RPMI8226 (cell line): ENCODE measurements at regions not wholly inside any gene's neighbourhood (a gene's known extent, or its start where the extent isn't known, plus 50 kb on each side); places are given as distances from the start of the nearest gene placed in this dataset.

Experiments
- DNase-seq: peaks from one replicate; pipeline ENCODE4 v3.0.0-alpha.2; 2015

DNA sequence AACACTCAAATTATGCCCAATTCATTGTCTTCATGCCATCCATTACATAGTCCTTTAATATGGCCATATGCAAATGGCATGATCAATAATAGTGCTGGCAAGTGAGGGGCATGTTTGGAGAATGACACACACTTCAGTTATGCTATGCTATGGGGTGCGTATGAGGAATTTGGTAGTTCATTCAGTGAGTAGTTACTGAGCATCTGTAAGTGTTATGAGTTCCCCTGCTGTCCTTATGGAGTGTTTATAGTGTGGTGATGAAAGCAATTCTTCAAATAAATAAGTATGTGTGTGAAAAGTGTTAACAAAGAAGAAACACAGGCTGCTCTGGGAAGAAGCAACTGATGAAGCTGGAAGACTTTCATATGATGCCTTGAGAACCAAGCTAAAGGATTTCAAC, 383.7 kb upstream of the SLC14A2 start:
- no peak for DNase-seq

DNA sequence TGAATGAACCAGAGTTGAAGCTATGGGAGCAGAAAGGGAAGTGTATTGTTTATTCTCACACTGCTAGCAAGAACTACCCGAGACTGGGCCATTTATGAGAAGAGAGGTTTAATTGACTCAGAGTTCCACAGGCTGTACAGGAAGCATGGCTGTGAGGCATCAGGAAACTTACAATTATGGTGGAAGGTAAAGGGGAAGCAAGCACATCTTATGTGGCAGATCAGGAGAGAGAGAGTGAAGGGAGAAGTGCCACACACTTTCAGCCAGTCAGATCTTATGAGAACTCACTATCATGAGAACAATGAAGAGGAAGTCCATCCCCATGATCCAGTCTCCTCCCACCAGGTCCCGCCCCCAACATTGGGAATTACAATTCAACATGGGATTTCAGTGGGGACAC, 383.2 kb upstream of the SLC14A2 start:
- no peak for DNase-seq

DNA sequence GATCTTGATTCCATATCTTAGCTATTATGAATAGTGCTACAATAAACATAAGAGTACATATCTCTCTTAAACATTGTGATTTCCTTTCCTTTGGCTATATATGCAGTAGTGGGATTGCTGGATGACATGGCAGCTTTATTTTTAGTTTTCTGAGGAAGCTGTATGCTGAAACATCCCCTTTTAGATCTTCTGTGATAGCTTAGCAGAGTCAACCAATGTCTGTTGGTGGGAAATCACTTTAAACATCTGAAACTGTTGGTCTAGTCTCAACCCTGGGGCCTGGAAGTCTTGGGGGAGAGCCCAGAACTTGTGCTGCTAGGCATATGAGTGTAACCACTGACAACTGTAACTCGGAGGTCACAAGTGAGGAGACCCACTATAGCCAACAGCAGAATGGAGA, 378.6 kb upstream of the SLC14A2 start:
- DNase-seq, result no peak

DNA sequence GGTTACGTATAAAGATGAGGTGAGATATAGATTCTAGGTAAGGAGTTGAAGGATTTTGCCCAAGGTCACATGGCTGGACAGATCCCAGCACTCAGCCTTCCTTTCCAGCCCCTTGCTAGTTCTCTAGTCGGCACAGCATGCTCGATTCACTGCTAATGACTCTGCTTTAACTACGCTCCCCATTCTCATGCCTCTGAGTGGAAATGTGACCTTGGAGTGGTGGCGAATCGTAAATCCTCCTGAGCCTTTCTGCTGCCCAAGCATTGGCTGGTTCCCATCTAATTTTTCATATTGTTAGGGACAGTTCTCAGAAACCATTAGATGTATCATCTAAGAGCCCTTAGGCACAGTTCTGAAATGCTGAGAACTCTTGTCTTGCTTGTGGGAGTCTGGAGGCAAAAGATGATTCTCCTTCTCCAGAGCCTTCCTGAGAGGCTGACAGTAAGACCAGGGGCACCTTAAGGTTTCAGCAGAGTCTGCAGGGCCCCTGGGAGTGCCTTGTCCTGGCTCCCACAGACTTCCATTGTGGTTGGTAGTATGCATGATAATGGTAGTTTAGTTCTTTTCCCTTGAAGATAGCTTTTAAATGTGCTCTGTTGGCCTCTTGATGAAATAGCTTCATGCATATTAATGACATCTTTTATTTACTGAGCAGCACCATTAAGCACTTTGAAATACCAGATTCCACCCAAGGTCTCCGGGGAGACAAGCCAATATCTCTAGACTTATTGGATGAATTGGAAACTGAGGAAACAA, 377.8 kb upstream of the SLC14A2 start:
- no peak for DNase-seq

DNA sequence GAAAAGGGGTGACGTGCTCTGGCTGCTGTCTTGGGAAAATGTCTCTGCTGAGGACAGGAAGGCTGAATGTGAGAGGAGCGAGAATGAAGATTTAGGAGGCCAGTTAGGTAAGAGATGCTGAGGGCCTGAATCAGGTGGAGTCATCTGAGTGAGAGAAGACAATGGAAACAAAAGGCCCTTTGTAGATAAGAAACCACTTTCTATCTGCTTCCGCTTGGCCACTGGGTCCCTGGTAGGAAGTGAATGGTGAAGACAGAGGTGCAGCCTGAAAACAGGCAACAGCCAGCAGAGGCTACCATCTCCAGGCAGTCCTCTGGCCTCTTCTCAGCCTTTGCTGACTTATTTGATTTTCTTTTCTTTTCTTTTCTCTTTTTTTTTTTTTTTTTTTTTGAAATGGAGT, 374.0 kb upstream of the SLC14A2 start:
- DNase-seq, result no peak

DNA sequence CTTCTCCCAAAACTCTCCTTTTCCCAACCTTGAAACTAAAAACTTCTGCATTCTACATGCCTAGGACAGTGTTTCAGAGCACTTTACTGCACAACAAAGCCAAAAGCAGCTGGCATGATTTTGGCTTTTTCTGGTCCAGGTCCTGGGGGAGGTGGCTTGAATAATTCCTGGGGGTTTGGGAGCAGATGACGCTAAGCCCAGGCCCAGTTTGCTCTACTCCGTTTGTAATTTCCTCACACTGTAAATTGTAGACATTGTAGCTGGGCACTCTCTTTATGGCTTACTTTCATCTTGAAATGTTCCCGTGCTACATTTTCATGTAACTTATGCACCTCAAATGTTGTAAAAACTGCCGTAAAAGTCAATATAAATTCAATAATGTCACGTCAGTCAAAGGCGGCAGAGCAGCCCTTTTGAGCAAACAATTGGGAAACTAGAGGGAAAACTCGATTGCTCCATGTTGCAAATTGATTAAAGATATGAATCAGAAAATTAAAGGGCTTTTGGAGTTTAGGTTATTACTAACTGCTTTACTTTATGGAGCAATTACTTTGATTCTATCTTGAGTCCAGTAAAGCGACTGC, 373.2 kb upstream of the SLC14A2 start:
- DNase-seq, result no peak

DNA sequence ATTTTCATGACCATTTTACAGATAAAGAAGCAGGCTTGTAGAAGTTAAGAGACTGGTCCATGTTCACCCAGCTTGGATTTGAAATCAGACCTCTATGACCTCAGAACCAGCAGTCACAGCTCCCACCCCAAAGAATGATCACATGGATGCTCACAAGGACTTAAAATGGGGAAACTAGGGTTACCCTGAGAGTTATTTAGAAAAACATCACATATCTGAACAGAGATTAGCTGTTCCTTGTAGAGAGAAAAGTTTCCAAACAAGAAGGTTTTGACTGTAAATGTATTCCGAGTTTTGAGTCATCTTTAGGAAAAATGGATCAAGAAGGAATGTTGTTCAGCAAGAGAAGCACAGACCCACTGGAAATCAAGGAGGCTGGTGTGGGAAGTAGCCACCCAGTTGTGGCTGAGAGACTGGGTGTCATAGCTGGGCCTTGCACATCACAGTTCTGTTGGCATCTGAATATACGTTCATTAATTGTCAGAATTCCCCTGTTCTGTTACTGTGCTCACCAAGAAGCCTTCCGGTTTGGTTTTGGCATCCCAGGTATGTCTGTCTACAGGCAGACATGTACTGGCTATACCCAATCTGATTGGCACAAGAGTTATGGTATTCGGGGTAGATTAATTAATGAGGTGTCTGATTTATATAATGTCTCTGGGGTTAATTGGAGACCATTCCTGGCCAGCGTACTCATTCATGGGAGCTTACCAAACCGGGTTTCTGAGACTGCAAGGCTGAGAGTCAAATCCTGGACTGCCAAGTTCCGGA, 371.8 kb upstream of the SLC14A2 start:
- no peak for DNase-seq

DNA sequence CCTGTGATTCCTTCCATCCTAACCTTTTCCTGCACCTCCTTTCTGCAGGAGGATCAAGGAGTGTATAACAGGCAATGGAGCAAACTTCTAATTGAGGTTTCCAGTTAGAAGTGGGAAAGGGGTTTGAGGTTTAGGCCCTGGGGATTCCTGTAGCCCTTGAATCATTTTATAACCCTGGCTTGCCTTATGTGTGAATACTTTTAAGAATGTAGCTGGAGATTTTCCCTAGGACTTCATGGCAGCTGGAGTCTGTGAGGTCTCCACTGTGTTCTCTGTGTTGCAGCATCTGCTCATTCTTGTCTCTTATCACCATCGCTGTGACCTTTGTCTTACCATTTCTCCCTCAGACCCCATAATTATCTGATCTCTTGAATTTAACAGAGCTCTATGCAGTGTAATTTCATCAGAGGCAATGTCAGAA, 370.2 kb upstream of the SLC14A2 start:
- DNase-seq, result no peak

DNA sequence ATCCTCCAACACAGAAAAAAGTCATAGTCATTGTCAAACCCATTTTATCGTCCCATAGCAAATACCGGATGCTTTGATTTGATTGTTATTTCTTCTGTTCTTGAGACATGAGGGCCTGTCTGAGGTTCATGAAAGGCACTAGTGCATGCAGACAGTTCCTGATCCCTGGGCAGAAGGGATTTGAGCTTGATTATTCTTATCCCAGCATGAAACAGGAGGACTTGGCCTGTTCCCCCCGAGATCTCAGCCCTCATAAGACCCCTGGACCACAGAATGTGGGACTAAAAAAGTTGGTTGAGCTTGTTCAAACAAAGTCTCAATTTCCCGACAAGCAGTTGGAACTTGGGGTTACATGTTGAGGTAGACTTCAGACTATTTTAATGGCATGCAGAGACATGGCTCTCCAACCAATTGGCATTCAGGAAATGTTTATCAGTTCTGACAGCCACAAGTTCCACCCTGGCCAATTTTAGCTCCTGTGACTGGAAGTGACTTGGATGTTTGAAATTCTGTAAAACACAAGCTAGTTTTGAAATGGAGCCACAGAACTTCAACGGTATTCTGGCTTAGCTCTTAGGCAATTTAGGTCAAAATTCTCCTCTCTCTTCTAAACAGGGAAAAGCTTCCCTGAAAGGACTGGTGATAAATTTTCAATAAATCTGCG, 366.9 kb upstream of the SLC14A2 start:
- no peak for DNase-seq

DNA sequence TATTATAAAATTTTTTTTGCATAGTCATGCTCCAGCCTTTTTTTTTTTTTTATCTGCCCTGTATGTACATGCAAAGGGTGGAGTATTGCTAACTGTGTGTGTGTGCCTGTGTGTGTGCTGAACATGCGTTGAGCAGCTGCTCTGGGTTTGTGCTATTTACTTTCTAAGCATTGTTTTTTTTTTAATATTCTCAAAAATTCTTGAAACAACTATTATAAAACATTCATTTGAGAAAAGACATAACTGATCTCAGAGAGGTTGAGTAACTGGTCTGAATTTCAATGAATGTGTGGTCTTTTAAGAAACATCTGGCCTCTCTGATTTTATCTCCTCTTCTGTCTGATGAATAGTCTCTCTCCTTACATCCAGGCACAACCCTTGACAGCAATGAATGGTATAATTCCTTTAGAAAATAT, 366.0 kb upstream of the SLC14A2 start:
- no peak for DNase-seq

DNA sequence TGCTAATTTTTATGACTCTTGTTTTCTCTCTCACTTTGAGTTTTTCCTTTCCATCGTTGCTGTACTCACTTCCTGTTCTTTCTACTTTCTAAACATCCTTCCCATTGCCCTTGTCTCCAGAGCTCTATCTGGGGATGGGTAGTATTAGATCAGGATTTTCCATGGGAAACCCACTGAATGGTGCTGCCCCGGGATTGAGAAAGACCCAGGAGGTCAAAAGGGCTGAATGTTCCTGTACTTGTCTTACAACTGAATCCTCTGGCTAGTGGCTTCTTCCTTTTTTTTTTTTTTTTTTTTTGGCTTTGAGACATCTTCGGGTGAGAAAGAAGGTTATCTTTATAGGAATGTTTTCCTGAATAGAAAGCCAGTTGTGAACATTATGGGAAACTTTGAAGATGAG, 364.8 kb upstream of the SLC14A2 start:
- DNase-seq, result no peak

DNA sequence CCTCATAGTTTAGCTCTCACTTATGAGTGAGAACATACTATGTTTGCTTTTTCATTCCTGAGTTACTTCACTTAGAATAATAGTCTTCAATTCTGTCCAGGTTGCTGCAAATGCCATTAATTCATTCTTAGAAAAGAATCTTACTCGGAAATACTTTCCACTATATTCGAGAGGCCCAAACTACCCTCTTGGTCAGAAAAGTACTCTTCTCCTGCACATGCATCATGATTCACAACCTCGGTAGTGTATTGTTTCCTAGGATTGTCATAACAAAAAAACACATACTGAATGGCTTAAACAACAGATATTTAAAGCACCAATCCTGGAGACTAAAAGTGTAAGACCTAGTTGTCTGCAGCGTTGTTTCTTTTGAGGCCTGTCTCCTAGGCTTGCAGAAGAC, 364.0 kb upstream of the SLC14A2 start:
- DNase-seq, result no peak

DNA sequence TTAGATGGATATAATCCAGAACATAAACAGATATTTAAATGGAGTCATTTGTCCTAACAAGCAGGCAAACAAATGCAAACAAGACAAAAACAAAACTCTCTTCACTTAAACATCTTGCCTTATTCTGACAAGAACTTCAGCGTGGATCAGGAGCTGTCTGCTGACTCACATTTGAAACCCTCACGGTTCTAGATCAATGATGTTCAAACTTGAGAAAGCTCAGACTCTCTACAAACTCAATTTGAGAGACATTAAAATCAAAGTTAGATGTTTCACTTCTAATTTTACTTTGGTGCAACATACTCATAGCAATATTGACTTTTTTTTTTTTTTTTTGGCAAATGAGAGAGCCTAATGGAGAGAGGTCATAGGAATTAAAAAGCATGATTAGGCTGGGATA, 362.8 kb upstream of the SLC14A2 start:
- DNase-seq, result no peak

DNA sequence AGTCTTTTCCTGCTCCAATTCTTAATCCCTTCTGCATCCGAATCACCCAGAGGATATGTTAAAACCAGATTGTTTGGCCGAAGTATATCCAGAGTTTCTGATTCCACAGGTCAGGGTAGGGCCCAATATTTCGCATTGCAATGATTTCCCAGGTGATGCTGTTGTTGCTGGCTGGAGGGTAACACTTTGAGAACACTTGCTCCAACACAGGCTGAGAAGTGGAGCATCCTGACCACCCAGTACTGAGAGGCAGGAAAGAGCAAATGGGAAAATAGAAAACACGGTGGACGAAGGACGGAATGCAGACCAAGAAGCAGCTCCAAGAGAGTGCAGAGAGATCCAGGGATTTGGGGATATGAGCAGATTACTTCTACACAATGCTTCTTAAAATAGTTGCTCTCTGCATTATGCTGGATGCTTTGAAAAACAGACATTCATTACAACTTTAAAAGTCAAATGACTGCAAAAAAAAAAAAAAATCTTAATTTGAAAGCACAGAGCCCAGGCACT, 362.2 kb upstream of the SLC14A2 start:
- DNase-seq, result no peak

DNA sequence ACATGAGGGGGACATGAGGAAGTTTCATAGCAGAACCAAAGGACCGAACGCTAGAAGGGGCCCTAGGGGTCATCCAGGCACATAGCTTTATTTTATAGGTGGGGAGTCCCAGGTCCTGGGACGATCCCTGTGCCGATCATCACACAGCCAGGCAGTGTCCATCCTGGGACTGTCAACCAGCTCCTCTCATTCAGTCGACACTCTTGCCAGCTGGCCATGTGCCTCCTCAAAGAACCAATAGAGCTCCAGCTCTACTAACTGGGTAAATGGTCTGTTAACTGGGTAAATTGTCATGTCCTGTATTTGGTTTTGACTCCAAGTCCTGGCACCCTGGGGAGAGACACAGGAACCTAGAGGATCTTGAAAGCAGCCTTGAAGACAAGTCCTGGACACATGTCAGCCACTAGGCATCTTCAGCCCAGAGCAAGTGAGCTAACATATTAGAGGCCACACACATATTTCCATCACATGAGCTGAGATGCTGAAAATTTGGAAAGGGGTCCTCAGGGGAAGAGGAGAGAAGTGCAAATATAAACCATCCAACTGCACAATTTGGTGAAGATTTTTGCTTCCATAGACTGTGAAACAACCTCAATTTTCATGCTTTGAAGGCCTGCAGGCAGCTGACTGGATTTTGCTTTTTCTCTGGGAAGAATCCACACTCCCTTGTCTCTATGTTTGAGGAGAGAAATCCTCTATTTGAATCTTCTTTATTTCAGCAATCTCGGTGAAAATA, 361.1 kb upstream of the SLC14A2 start:
- DNase-seq, result no peak

DNA sequence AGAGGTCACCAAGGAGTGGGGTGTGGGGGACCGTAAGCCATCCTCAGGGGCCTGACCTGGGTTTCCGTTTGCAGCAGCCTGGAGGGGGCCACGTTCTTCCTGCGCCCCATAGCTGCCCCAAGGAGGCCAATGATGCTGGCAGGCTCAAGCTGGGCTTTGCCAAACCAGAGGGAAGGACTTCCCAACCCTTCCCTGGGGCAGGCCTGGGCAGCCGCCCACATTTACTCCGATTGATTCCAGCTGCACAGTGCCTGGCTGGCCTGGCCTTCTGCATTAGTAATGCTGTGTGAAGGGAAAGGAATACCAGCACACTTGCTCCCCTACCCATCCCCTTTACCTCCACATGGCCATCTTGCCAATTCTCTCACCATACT, 360.6 kb upstream of the SLC14A2 start:
- DNase-seq, result no peak

DNA sequence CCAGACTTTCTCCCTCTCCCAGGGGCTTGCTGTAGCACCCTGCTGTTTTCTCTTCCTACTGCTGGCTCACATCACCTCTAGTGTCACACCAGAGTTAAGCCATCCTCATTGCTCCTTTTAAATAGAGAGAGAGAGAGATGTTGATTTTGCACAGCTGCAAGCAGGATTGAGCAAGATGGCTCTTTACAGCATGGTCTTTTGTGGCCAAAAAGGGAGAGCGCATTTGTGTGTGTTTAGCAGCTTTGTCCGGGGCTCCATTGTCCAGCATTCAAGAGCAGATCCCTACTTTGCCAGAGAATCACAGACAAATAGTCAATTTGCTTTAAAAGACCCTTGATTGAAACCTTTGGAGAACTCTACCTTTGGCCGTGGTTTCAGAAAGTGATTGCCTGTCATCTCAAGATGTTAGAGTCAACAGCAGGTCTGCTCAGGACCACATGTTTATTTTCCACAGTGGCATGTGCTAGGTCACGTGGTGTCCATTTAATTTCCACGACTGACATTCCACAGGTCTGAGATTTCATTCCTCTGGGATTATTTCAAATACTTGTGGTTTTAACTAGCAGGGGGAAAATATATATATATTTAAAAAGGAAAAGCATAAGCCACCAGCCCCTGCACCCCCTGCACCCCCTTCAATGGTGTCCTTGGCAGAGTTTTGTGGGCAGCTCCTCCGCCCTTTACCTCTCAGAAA, 359.9 kb upstream of the SLC14A2 start:
- no peak for DNase-seq

DNA sequence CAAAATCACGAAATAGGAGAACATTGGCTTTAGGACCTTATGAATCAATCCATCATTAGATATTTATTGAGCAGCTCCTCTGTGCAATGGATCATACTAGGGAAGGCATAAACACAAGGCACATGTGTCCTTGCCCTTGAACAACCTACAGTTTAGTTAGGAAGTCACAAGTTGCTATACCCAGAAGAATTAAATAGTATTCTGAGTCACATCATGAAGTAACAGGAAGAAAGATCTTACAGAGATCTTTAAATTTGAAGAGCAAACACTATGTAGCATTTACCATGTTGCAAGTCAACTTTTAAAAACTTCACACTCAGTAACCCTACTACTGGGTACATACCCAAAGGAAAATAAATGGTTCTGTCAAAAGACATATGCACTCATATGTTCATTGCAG, 355.2 kb upstream of the SLC14A2 start:
- no peak for DNase-seq

DNA sequence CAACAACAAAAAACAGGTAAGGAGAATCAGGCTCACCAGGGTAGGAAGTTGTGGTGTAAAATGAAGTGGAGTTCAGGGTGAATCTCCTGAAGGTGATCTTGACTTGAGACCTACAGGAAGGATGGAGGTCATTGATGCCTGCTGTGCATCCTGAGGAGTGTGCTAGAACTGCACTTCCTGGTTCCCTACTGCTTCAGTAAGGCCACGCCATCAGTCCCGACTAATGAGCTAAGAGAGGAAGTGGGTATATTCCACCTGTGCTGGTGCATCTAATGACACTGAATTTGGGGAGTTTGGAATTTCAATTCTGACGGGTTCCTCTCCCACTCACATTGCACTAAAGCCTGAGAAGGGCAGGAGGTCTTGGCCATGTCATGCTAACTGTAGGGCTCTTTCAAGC, 349.3 kb upstream of the SLC14A2 start:
- DNase-seq, result no peak

DNA sequence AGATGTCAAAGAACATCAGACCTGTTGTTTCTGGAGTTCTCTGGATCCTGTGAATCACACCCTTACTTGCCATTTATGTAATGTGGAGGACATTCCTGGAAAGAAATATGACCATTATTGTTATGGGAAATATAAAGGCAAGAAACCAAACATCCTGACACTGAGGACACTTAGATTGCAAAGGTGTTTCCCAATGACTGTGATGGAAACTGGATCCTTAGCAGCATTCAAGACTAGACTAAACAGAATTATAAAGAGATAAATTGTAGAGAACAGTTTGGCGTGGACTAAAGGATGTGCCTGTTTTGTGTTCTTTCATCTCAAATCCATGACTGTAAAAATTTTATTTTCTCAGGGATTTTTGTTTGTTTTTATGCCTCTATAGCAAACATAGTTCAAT, 347.7 kb upstream of the SLC14A2 start:
- no peak for DNase-seq

DNA sequence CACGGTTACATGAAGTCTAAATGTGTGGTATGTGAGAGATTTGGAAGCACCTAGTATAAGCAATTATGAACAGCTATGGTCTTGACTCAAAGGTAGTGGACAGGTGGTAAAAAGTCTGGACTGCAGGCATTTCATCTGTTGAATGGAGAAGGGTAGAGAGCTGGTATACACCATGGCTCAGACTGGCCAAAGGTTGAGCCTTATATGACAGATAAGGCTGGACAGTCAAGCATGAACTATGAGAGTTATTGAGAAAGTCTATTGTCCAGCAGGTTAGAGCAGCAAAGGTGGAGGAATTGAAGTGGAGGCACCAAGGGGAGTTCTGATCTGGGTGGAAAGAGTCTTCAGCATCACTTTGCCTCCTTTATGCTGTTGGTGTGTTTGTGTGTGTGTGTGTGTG, 346.7 kb upstream of the SLC14A2 start:
- no peak for DNase-seq

DNA sequence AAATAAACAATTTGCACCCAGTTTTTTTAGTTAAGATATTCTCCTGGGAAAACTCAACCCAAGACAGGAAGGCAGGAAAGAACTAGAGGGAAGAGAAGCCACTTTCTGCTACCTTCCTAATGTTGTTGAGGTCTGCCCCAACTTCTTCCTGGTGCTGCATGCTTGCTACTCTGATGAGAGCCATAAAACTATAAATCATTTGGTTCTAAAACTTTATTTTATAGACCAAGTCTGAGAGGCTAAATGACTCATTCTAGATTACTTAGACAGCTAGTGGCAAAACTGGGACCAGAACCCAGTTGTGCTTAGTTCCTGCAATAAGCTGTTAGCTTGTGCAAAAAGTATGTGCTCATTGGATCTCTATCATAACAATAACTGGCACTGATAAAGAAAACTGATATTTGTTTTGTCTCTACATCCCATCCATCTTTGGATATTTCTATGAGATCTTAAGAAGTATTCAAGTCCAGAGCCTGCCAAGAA, 344.9 kb upstream of the SLC14A2 start:
- DNase-seq, result no peak
